Stimulated activated CD8-positive, alpha-beta memory T cell treated with anti-CD3 and anti-CD28 coated beads, Interleukin-15, amount 100 ng/mL, for 48 hours (primary cell): ENCODE measurements at regions not wholly inside any gene's neighbourhood (a gene's known extent, or its start where the extent isn't known, plus 50 kb on each side); places are given as distances from the start of the nearest gene placed in this dataset.

Experiments
- DNase-seq, 2 donors: peaks; one replicate each; pipeline ENCODE4 v3.0.0-alpha.2; 2020; ENCODE audit warnings: low read depth in 2 of 2

- DNase-seq: no peak
Measured at GRCh38 chr2:191514613-191515012, 163.3 kb upstream of the NABP1 start.

DNA sequence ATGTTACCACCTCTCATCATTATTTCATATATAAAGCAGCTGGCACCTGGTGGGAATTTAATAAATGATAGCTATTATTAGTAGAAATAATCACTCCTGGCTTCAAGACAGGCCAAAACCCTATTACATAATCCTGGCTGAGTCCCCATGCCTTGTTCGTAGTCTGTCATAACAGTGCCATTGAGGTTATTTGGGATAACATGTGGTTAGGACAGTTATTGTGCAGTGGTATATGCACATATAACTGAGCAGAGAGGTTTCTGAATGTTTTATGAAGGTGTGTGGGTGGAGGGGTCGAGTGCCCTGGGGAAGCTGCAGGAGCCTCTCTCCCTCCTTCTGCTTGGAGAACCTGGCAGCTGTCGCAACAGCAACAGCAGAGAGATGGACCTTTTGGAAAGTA, 162.4 kb upstream of the NABP1 start:
- DNase-seq: no peak

DNA sequence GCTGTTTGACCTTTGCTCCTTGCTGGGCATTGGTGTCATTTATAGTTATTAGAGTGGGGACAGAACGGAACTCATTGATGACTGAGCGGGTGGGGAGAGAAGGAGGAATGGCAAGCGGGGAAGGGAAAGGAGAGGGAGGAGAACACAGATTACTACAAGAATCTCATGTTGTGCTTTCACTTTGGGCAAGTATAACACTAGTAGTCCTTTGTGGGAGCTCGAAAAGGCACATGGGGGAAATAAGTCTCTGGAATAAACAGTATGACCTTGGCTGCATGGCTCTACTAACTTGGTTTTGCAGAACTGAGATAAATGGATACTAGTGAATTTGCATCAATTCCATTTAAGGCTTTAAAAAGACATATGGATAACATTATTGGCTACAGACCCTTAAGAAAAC, 161.7 kb upstream of the NABP1 start:
- no peak for DNase-seq

DNA sequence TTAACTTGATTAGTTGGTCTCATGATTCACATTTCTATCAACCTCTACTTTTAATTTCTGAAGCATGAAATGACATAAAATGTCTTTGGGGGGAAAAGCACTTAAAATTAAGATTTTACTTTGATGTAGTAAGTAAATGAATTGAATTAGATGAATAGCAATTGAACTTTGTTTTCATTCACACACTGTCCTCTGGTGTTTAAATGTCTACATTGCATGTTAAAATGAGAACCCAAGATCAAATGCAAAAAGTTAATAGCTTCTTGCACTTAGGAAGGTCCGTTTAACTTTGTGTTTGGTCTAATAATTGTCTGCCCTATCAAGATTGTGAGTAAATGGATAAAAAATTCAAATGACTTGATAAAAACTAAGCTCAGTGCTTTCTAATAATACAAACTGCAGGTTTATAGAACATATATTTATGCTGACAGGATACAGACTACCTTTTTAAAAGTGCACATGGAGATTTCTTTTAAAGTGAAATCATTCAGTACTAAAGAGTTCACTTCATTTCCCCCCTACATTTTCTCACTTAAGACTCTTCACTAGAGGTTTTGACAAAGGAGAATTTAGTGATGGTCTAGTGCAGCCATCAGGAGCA, 156.2 kb upstream of the NABP1 start:
- no peak for DNase-seq

DNA sequence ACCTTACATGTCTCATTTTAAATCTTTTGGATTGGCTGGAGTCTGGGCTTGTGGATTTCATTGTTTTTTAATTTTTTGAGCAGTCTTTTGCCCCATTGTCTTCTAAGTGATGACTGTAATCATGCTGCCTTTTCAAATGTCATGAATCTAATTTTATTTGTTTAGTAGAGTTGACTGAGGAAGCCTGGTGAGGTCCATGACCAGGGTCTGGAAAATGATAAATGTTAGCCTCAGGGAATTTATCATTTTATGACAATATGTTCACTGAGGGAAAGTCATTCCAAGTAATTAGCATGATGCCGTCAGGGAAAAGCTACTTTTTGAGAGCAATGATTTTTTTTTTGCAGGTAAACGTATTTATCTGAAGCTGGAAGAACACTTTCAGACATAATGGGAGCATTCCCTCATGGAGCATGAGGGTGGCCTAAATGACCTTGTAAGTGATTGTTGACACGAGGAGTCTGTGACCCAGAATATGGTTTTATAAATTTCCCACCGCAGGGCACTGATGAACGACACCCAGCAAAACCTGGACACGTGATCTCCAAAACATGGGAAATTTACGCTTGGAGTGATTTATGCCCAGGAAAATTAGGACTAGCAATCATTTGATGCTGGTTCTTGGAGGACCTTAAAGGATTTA, 155.3 kb upstream of the NABP1 start:
- DNase-seq: no peak

- no peak for DNase-seq
Measured at GRCh38 chr2:191526091-191526490, 151.8 kb upstream of the NABP1 start.

GRCh38 chr2:191526536-191526935, 151.4 kb upstream of the NABP1 start:
- DNase-seq: no peak

GRCh38 chr2:191526953-191527556, 150.9 kb upstream of the NABP1 start:
- no peak for DNase-seq

DNA sequence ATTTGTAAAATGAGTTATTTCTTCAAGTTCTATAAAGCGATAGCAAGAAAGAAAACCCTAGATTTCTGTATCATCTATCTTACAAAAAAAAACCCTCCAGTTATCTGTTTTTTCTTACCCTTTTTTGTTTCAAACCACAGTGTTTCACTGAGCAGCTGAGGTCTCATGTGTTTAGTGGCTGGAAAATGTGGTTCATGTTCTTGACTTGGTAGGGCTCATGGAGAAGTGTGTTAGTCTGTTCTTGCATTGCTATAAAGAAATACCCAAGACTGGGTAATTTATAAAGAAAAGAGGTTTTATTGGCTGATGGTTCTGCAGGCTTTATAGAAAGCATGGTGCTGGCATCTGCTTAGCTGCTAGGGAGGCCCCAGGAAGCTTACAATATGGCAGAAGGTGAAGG, 147.3 kb upstream of the NABP1 start:
- no peak for DNase-seq

DNA sequence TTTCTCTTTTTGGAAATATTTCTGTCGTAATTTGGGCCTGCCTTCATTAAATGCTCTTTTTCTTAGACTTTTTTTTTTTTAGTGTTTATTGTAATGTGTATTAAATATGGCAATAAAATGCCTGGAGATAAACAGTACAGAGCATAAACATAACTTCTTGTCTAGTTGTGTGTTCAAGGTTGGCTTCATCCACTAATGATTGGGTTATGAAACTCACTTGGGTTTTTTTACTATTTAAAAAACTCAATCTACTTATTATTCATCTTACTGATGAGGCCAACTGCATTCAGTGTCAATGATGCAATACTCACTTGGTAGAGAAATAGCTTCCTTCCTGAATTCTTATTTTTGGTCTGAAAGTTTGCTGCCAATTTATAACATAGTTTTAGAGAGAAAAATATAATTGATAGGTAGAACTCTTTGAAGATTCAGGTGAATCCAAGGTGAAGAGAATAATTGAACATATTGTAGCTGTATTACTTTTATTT, 144.2 kb upstream of the NABP1 start:
- no peak for DNase-seq

- DNase-seq: no peak
Measured at GRCh38 chr2:191537921-191538320, 140.0 kb upstream of the NABP1 start.

DNA sequence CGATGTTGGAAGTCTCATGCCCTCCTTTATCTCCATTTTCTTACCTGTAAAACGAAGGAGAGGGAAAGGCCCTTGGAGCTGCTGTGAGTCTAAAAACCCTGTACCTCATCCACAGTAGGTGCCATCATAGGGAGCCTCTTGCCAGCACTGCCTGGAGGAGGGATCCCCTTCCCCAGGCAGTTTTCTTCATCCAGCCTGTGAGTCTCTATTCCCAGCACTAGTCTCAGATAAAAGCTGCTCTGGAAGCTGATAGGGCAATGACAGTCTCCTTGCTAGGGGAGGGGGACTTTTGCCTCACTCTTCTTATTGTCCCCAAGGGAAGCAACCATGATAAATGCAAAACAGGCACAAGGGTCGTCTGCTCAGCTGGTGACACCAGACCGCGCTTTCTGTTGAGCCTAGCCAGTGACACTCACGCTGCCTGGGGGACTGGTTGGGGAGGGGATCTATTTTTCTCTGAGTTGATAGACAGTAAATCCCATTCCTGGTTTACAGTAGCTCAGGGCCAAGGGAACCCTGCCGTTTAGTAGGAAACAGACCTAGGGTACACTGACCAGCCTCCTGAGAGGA, 139.5 kb upstream of the NABP1 start:
- DNase-seq: no peak

DNA sequence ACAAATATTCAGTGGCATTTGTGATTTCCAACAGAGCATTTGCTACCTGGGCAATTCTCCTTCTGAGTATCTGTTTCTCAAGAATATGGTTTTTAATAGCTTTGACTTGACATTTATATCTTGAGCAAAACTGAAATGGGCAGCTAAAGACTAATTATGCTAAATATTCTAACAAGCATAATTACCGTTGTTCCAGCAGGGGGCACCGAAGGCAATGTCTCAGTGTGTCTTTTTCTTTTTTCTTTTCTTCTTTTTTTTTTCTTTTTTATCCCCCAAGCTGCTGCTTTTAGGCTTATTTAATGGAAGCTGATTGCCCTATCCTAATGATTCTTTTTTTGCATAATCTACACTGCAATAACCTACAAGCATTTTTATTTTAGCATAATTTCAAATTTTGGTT, 138.9 kb upstream of the NABP1 start:
- DNase-seq: no peak

GRCh38 chr2:191540681-191541080, 137.3 kb upstream of the NABP1 start:
- no peak for DNase-seq

- no peak for DNase-seq
Measured at GRCh38 chr2:191543708-191544107, 134.2 kb upstream of the NABP1 start.

- no peak for DNase-seq
Measured at GRCh38 chr2:191544461-191545062, 133.4 kb upstream of the NABP1 start.

DNA sequence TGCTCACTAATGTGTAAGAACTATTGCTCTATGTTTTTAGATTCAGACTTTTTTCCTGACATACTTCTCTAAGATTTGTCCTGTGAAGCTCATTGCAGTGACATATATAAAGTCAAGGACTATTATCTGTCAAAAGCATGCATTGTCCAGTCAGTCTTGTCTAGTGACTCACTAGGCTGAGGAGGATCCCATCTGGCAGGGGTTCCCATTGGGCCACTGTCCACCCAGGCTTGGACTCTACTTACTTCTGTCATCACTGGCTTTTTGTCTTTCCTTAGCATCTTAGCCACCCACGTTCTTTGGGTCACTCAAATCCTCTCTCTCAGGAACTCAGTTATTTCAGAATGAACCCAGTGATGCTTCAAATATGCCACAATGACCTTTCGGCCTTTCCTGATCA, 132.6 kb upstream of the NABP1 start:
- DNase-seq: no peak

GRCh38 chr2:191552066-191552465, 125.9 kb upstream of the NABP1 start:
- DNase-seq: no peak

GRCh38 chr2:191554240-191554639, 123.7 kb upstream of the NABP1 start:
- no peak for DNase-seq

DNA sequence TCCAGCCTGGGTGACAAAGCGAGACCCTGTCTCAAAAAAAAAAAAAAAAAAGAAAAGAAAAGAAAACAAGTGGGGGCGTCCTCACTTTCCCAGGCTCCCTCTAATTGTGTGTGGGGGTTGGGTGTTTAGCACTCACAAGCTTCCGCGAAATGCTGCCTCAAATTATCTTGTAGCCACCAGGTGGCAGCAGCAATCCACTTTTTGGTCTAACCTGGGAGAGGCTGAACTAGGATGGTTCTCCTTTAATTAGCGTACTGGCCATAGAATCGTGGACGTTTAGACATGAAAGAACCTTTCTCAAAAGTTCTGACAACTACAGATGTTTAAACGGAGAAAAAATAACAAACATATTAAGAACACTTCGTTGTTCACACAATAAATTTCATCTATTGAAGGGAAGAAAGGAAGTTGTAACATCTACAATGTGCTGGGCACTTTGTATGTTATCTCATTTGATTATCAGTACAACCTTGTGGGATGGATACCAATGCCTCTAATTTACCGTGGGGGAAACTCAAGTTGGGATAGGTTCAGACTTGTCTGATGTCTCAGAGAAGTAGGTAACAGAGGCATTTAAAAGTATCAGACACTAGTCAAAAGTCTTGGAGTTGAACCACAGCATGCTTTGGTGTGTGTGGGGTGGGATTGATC, 122.7 kb upstream of the NABP1 start:
- DNase-seq: peak; percentile 48 to 65

GRCh38 chr2:191556463-191556862, 121.5 kb upstream of the NABP1 start:
- DNase-seq: no peak

DNA sequence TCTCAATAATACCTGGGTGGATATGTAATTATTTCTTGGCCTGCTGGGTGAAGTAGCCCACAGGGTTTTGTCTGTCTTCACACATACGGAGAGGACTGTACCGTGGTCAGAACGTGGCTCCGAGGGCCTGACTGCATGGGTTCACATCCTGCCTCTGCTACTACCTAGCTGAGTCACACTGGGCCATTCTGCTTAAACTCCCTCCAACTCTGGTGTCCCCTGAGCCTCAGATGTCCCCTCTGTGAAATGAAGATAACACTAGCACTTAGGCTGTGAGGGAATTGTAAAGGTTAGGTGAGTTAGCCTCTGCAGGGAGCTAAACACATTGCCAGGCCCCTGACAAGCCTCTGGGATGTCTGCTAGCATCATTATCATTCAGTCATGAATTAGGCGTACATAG, 120.1 kb upstream of the NABP1 start:
- DNase-seq: no peak
